Stimulated activated CD4-positive, alpha-beta T cell treated with anti-CD3 and anti-CD28 coated beads, Interleukin-2, amount 100 ng/mL, for 24 hours (primary cell): ENCODE measurements at regions not wholly inside any gene's neighbourhood (a gene's known extent, or its start where the extent isn't known, plus 50 kb on each side); places are given as distances from the start of the nearest gene placed in this dataset.

ENCODE experiments used
- DNase-seq, 2 donors: peaks; one replicate each; pipeline ENCODE4 v3.0.0-alpha.2; 2020

DNA sequence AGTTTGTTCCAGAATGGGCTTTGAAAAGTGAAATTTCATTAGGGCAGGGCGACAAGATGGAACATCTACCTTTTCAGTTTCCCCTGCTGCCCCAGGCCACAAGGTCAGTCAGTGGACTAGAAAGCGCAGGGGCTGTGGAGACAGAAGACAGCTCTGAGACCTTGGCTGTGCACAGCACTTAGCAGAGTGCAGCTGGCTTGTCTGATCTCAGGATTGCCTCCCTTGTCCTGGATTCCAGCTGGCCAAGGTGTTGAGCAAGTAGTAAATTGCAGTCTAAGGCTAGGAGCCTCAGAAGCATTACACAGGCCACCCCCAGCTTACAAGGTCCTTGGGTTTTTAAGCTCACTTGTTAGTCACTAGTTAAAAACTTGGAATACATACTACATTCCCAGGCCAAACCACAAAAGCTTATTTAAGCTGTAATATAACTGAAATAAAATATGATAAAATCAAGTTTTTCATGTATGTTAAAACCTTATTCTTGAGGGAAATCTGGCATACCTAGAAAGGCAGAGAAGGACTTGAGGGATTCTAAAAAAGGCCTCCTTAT, 67.3 kb upstream of the NPY start:
- no peak for DNase-seq

DNA sequence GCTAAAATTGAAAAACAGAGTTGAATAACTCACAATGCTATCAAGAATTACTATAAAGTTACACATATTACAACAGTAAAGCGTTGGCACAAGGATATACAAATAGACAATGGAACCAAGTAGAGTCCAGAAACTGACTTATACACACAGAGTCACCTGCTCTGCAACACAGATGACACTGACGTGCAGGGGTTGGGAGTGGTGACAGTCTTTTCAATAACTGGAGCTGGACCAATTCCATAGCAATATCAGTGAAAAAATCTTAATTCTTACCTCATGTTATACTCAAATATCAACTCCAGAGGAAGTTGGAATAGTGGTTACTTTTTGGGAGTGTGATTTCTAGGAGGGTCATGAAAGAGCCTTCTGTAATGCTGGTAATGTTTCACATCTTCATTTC, 62.5 kb upstream of the NPY start:
- no peak for DNase-seq

- no peak for DNase-seq
These were observed 56.9 kb upstream of the NPY start for GRCh38 chr7:24227068-24227467.

DNA sequence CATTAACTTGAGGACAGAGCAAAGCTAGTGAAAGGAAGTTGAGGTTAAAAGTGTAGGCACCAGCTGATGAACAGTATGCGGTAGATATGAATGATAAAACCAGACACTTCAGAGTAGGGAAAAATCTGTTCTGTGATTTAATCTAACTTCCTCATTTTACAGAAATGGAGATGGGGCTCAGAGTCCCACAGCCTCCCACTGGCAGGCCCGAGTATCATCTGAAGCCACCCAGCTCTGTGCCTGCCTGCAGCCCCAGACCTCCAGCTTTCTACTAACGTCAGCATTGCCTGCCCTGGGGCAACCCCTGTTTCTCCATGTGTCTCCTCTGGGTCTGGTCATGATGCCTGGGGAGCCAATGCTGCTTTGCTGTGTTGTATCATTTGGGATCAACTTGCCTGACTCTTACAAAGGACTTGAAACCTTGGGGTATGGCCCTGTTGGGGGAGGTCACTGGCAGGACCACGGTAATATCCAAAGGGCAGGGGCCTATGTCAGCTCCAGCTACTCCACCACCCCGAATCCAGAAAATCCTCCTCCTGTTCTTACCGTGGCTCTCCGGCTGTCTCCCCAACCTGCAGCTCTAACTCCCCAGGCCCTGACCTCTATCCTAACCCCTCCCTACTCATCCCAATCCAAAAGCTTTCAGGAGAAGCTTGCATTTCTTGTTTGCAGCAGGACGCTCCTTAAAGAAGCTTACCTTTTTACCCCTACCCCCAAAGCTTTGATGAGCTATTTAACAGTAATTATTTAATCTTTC, 56.2 kb upstream of the NPY start:
- peak; percentile 19 to 34 for DNase-seq

- no peak for DNase-seq
These were observed 54.3 kb upstream of the NPY start for GRCh38 chr7:24229481-24230226.

DNA sequence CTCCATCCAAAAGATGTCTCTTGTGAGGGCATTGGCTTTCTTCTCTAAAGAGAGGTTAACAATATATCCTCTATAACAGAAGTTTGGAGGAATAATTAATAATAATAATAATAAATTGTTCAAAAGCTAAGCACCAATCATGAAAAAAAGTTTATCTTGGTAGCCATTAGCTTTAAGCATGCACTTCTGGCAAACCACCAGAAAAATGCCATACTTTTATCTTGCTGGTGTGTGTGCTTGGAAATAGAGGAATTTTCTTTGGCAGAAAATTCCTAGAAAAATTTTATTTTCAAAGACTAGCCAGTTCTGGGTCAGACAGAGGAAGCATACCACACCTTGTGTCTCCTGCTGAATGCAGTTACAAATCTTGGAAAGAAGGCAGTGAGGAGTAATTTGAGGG, 52.5 kb upstream of the NPY start:
- DNase-seq: no peak

- DNase-seq: no peak
These were observed 50.6 kb upstream of the NPY start for GRCh38 chr7:24233386-24233785.
